ENCODE measurements at regions not wholly inside any gene's neighbourhood (a gene's known extent, or its start where the extent isn't known, plus 50 kb on each side); places are given as distances from the start of the nearest gene placed in this dataset.

DNA sequence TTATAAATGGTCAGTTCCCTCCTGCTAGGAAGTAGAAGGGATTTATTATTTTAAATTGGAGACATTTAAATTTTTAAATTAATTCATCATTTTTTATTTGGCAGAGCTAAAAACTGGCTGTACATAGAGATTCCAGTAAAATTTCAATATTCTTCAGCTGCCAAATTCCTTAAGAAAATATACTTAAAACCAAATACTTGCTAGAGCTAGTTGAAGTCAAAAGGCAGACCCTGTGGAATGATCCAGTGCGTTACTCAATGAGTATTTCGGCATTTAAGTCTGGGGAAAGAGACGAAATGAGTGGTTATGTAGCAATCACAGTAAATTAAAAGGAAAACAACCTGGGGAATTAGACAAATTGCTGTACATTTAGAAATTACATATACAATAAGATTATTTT, 1104.7 kb downstream of the SLC6A15 start:
- intact Hi-C loops (cut with micrococcal nuclease): no loop called here
- DNase-seq: no peak
- Histone ChIP-seq H3K4me3 (no peak overlapping the region), H3K36me3 (no peaks in the 10 kb centered on the region), H3K27me3 (ENCODE audit: low read depth) (no peaks in the 10 kb centered on the region), H3K9me3 (replicated peaks) (no peaks in the 10 kb centered on the region), H3K4me1 (no peaks in the 10 kb centered on the region), H3K27ac (replicated peaks) (no peak overlapping the region)
- TF ChIP-seq CTCF (IDR thresholded peaks at IDR 0.05; ENCODE audit: borderline replicate concordance): no peak

DNA sequence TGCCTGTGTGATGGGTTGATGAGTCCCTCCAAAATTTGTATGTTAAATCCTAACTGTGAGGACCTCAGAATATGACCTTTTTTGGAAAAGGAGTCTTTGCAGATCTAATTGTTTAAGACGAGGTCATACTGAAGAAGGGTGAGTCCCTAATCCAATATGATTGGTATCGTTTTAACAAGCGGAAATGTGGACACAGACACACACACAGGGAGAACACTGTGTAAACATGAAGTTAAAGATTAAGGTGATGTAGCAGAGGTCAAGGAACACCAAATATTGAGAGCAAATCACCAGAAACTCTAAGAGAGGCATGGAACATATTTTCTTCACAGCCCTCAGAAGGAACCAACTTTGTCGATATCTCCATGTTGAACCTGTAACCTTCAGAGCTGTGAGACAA, 1106.7 kb downstream of the SLC6A15 start:
- DNase-seq: no peak
- Histone ChIP-seq H3K27me3 (ENCODE audit: low read depth) (no peaks in the 10 kb centered on the region), H3K4me3 (no peak overlapping the region), H3K27ac (replicated peaks) (no peak overlapping the region), H3K36me3 (no peaks in the 10 kb centered on the region), H3K4me1 (no peaks in the 10 kb centered on the region), H3K9me3 (replicated peaks) (no peaks in the 10 kb centered on the region)
- TF ChIP-seq CTCF (IDR thresholded peaks at IDR 0.05; ENCODE audit: borderline replicate concordance): no peak
- intact Hi-C loops (cut with micrococcal nuclease): no loop called here

GRCh38 chr12:83805156-83805772, 1107.3 kb downstream of the SLC6A15 start:
- no peaks in the 10 kb centered on the region for H3K9me3 ChIP-seq (replicated peaks)
- TF ChIP-seq CTCF (IDR thresholded peaks at IDR 0.05; ENCODE audit: borderline replicate concordance): no peak
- intact Hi-C loops (cut with micrococcal nuclease): no loop called here
- no peaks in the 10 kb centered on the region for H3K27me3 ChIP-seq (ENCODE audit: low read depth)
- H3K4me1 ChIP-seq: no peaks in the 10 kb centered on the region
- H3K4me3 ChIP-seq: no peak overlapping the region
- DNase-seq: no peak
- no peaks in the 10 kb centered on the region for H3K36me3 ChIP-seq
- H3K27ac ChIP-seq (replicated peaks): no peak overlapping the region

- Histone ChIP-seq H3K4me1 (no peaks in the 10 kb centered on the region), H3K9me3 (replicated peaks) (no peaks in the 10 kb centered on the region), H3K27me3 (ENCODE audit: low read depth) (no peaks in the 10 kb centered on the region), H3K27ac (replicated peaks) (no peak overlapping the region), H3K4me3 (no peak overlapping the region), H3K36me3 (no peaks in the 10 kb centered on the region)
- no peak for TF ChIP-seq CTCF (IDR thresholded peaks at IDR 0.05; ENCODE audit: borderline replicate concordance)
- no peak for DNase-seq
- intact Hi-C loops (cut with micrococcal nuclease): no loop called here
Measured at GRCh38 chr12:83801972-83802371, 1110.6 kb downstream of the SLC6A15 start.

DNA sequence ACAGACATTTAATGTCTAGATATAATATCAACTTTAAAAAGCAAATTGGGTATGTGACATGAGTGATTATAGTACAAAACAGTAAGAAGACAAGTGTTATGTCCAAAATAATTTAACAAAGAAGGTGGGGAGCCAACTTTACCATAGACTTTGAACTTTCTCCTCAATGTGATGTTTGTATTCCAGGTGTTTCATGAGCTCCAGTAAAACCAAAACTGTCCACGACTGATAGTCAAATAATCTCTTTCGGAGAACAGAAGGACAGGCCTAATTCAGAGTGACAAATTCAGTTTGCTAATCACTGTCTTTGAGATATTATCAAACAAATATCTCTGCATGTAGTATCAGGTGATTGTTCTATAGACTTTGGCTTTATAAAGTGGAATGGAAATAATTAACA, 1112.6 kb downstream of the SLC6A15 start:
- no peaks in the 10 kb centered on the region for H3K27me3 ChIP-seq (ENCODE audit: low read depth)
- no peaks in the 10 kb centered on the region for H3K4me1 ChIP-seq

More for the DNA sequence above, 1112.6 kb downstream of the SLC6A15 start:
- no peak overlapping the region for H3K27ac ChIP-seq (replicated peaks)
- intact Hi-C loops (cut with micrococcal nuclease): no loop called here
- DNase-seq: no peak
- no peak overlapping the region for H3K4me3 ChIP-seq
- no peak for TF ChIP-seq CTCF (IDR thresholded peaks at IDR 0.05; ENCODE audit: borderline replicate concordance)
- no peaks in the 10 kb centered on the region for H3K36me3 ChIP-seq
- no peaks in the 10 kb centered on the region for H3K9me3 ChIP-seq (replicated peaks)
